Pancreas (tissue), 10 donors: ENCODE measurements at regions not wholly inside any gene's neighbourhood (a gene's known extent, or its start where the extent isn't known, plus 50 kb on each side); places are given as distances from the start of the nearest gene placed in this dataset.

Experiments
- ATAC-seq, 4 donors: fragments of 200-7000 bp; cut with Tn5 transposase; one replicate each; pipeline versions ENCODE4 v1.8.0 to v1.9.1; 2020; ENCODE audit warnings: mild to moderate bottlenecking in 4 of 4, moderate library complexity in 4 of 4
- DNase-seq, 6 donors: peaks; one replicate each; pipeline ENCODE4 v3.0.0-alpha.2; 2020
- FAIRE-seq: peaks from 2 replicates; lab custom pipeline; 2012; peaks lifted over from hg19 to GRCh38; lab: Jason Lieb, UNC
- H3K27ac ChIP-seq, 4 donors: fragments of 200-600 bp; sonication (generic); 1 replicate in 3 of 4; 2 replicates in 1 of 4; pipeline versions ENCODE4 v1.5.0 to v1.8.0; 2020
- H3K27me3 ChIP-seq, 4 donors: fragments of 200-600 bp; one replicate each; pipeline ENCODE4 v1.8.0; 2021
- H3K36me3 ChIP-seq, 3 donors: fragments of 200-600 bp; sonication (generic) in 1 of 3; one replicate each; pipeline versions ENCODE4 v1.5.0 to v1.8.0; 2020 to 2021
- H3K4me1 ChIP-seq, 3 donors: fragments of 200-600 bp; one replicate each; pipeline ENCODE4 v1.8.0; 2021
- H3K4me3 ChIP-seq, 4 donors: fragments of 200-600 bp; sonication (generic) in 2 of 4; one replicate each; pipeline versions ENCODE4 v1.5.0 to v1.8.0; 2020 to 2021
- H3K9me3 ChIP-seq, 4 donors: fragments of 200-600 bp; one replicate each; pipeline ENCODE4 v1.8.0; 2021
- WGBS, 2 donors: extraction: QIAGEN DNeasy Blood & Tissue Kit; methylation state at CpG; one replicate each; pipeline ENCODE4 v1.1.7; 2013; 5-methylcytosine and 5-hydroxymethylcytosine counted together
- intact Hi-C, 3 donors: fragments of 100-400 bp; cut with DNase I; formaldehyde crosslinking; loops; one replicate each; pipeline versions ENCODE4 v1.11.1 to v1.14.2; 2022
- TF ChIP-seq, protein P1 (sequence below), 4 donors: fragments of 200-600 bp; sonication (generic) in 3 of 4; IDR thresholded peaks; one replicate each; pipeline versions ENCODE4 v1.5.0 to v1.8.0; 2021; ENCODE audit warnings: antibody characterized with exemption in 4 of 4
- donor health status: healthy with polysubstance abuse.
- donor health status: DM: no; HTN: no; CAD: no; lungs with moderate emphysema.
- donor health status: DM: no; HTN: no; CAD: no.
- donor health status: control.
- donor health status: control.
- donor health status: Bipolar disorder and iron deficiency.
- donor health status: DM: yes; HTN: yes; CAD: no.
- donor health status: DM: no; HTN: no; CAD: no.
- donor health status: DM: no; HTN: no; CAD: no.
- donor health status: DM: yes; HTN: yes; CAD: no.

- H3K27ac ChIP-seq = no peak overlapping the region
- FAIRE-seq (no peak), DNase-seq (no peak), ATAC-seq (no peak)
- intact Hi-C loops = no loop called here
- H3K4me3 ChIP-seq = no peak overlapping the region
- no peaks in the 10 kb centered on the region for H3K27me3 ChIP-seq
- no peaks in the 10 kb centered on the region for H3K9me3 ChIP-seq
- TF ChIP-seq, protein P1, sequence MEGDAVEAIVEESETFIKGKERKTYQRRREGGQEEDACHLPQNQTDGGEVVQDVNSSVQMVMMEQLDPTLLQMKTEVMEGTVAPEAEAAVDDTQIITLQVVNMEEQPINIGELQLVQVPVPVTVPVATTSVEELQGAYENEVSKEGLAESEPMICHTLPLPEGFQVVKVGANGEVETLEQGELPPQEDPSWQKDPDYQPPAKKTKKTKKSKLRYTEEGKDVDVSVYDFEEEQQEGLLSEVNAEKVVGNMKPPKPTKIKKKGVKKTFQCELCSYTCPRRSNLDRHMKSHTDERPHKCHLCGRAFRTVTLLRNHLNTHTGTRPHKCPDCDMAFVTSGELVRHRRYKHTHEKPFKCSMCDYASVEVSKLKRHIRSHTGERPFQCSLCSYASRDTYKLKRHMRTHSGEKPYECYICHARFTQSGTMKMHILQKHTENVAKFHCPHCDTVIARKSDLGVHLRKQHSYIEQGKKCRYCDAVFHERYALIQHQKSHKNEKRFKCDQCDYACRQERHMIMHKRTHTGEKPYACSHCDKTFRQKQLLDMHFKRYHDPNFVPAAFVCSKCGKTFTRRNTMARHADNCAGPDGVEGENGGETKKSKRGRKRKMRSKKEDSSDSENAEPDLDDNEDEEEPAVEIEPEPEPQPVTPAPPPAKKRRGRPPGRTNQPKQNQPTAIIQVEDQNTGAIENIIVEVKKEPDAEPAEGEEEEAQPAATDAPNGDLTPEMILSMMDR (IDR thresholded peaks at IDR 0.05) = no peak
- WGBS, 2 donors = 75 to 85% methylated on average over 24 of the region's 24 CpGs
- H3K36me3 ChIP-seq = no peaks in the 10 kb centered on the region
- H3K4me1 ChIP-seq = no peaks in the 10 kb centered on the region
Measured at GRCh38 chr11:69968396-69969347, 109.4 kb upstream of the ANO1 start.

DNA sequence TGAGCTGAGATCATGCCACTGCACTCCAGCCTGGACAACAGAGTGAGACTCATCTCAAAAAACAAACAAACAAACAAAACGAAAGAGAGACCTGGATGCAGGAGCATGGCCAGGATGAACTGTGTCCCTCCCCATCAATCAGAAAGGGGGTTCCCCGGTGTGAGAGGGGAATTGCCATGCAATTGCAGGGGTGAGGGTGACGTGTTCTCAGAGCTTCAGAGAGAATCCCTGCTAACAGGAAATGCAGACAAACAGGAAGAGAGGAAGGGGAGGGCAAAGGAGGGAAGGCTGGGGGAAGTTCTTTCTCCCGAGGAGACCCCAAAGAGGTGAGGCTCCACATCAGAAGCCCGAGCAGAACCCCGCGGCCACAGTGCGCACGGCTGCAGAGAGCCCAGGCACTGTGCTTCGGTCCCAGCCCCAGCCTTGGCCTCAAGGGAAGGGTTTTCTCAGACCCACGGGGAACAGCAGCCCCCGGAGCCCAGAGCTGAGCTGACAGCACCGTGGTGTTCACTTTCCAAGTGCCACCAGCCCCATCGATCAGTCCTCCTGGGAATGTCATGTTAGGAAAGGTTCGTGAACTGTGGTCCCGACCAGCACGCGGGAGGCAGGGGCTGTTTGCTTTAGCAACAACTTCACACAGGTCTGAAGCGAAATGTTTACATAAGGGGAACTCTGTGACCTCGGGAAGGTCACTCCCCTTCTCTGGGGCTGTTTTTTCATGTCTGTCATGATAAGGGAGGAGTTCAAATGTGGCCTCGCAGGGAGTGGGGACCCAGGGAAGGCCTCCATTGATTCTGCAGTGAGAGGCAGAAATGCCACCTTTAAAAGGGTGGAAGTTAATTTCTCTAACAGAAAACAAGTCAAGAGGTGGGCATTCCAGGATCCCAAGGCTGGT, 108.0 kb upstream of the ANO1 start:
- Histone ChIP-seq H3K27me3 (no peaks in the 10 kb centered on the region), H3K27ac (no peak overlapping the region), H3K4me3 (no peak overlapping the region), H3K9me3 (no peaks in the 10 kb centered on the region), H3K4me1 (no peaks in the 10 kb centered on the region), H3K36me3 (no peaks in the 10 kb centered on the region)
- DNase-seq (no peak), ATAC-seq (peak in 2 of 4 donors; percentile 42 to 54), FAIRE-seq (no peak)
- WGBS, 2 donors = 22 to 24% methylated on average over 21 of the region's 21 CpGs
- TF ChIP-seq, protein P1 (IDR thresholded peaks at IDR 0.05) = no peak
- intact Hi-C loops = no loop called here

DNA sequence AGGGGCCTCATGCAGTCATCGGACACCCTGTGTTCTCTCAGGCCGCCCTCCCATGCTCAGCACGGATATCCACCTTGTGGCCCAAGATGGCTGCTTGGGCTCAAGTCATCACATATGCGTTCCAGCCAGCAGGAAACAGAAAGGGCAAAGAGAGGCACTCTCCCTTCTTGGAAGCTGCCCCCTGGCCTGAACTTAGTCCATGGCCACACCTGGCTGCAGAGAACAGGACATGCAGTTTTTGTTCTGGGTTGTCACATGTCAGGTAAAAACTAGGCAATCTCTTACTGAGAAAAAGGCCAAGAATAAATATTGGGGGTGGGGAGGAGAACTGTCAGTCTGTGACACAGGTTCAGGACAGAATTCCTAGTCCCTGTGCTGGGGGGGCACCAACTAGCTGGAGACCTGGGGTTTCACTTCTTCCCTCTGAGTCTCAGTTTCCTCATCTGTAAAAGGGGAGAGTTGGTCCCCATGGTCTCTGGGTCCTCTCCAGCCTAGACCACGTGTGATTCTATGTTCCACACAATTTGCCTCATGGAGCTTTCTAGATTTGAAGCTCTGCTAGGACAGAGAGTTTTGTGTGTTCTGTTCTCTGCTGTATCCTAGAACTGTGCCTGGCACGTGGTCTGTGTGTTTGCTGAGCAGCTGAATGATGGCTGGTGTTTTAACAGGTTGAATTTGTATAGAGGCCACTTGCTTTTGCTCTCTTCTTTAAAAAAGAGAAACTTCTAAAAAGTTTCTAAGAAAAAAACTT, 107.2 kb upstream of the ANO1 start:
- no peak for ATAC-seq

DNA sequence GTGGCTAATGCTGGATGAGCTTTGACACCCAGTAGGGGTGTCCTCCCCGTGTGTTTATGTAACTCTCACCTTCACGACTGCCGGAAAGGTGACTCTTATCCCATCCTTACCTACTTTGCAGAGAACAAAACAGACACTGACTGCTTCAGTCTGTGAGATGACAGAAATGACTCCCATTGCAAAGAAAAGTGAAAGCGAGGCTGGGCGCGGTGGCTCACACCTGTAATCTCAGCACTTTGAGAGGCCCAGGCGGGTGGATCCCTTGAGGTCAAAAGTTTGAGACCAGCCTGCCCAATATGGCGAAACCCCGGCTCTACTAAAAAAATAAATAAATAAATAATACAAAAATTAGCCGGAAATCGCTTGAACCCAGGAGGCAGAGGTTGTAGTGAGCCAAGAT, 106.4 kb upstream of the ANO1 start:
- DNase-seq (peak in 1 of 6 donors; percentile 6), ATAC-seq (no peak), FAIRE-seq (no peak)
- Histone ChIP-seq H3K27me3 (no peaks in the 10 kb centered on the region), H3K9me3 (no peaks in the 10 kb centered on the region), H3K4me3 (no peak overlapping the region), H3K27ac (no peak overlapping the region), H3K36me3 (no peaks in the 10 kb centered on the region), H3K4me1 (no peaks in the 10 kb centered on the region)
- WGBS, 2 donors = 89 to 90% methylated on average over 11 of the region's 11 CpGs
- intact Hi-C loops = no loop called here
- TF ChIP-seq, protein P1 (IDR thresholded peaks at IDR 0.05) = no peak

More for the DNA sequence above, 107.2 kb upstream of the ANO1 start:
- TF ChIP-seq, protein P1 (IDR thresholded peaks at IDR 0.05) = no peak
- intact Hi-C loops = no loop called here
- no peak overlapping the region for H3K27ac ChIP-seq
- no peaks in the 10 kb centered on the region for H3K9me3 ChIP-seq
- 82 to 88% methylated on average over 6 of the region's 6 CpGs for WGBS, 2 donors
- H3K4me1 ChIP-seq = no peaks in the 10 kb centered on the region
- no peaks in the 10 kb centered on the region for H3K36me3 ChIP-seq
- no peak for FAIRE-seq
- H3K4me3 ChIP-seq = no peak overlapping the region
- no peak for DNase-seq
- H3K27me3 ChIP-seq = no peaks in the 10 kb centered on the region
